ENCODE measurements at regions not wholly inside any gene's neighbourhood (a gene's known extent, or its start where the extent isn't known, plus 50 kb on each side); places are given as distances from the start of the nearest gene placed in this dataset.

- no peak for DNase-seq
These were observed 64.7 kb downstream of the ARRDC4 start for GRCh38 chr15:98025237-98025636.

- DNase-seq, result no peak
These were observed 74.2 kb downstream of the ARRDC4 start for GRCh38 chr15:98034731-98035130.

GRCh38 chr15:98035134-98035533, 74.6 kb downstream of the ARRDC4 start:
- no peak for DNase-seq

- DNase-seq, result no peak
These were observed 75.1 kb downstream of the ARRDC4 start for GRCh38 chr15:98035577-98036010.

GRCh38 chr15:98039596-98039995, 79.1 kb downstream of the ARRDC4 start:
- DNase-seq, result no peak

- DNase-seq, result no peak
These were observed 79.6 kb downstream of the ARRDC4 start for GRCh38 chr15:98040146-98040545.

GRCh38 chr15:98043160-98044014, 82.9 kb downstream of the ARRDC4 start:
- no peak for DNase-seq

- no peak for DNase-seq
These were observed 91.2 kb downstream of the ARRDC4 start for GRCh38 chr15:98051734-98052133.

GRCh38 chr15:98057453-98057852, 97.0 kb downstream of the ARRDC4 start:
- no peak for DNase-seq

- no peak for DNase-seq
These were observed 102.4 kb downstream of the ARRDC4 start for GRCh38 chr15:98062869-98063268.

GRCh38 chr15:98063315-98063714, 102.8 kb downstream of the ARRDC4 start:
- no peak for DNase-seq

GRCh38 chr15:98063871-98064270, 103.4 kb downstream of the ARRDC4 start:
- DNase-seq, result no peak

GRCh38 chr15:98067339-98067738, 106.8 kb downstream of the ARRDC4 start:
- DNase-seq, result no peak

GRCh38 chr15:98069256-98069655, 108.8 kb downstream of the ARRDC4 start:
- no peak for DNase-seq

- no peak for DNase-seq
These were observed 109.6 kb downstream of the ARRDC4 start for GRCh38 chr15:98070137-98070536.

- no peak for DNase-seq
These were observed 111.3 kb downstream of the ARRDC4 start for GRCh38 chr15:98071786-98072185.

GRCh38 chr15:98075441-98075840, 114.9 kb downstream of the ARRDC4 start:
- no peak for DNase-seq

GRCh38 chr15:98076021-98076816, 115.7 kb downstream of the ARRDC4 start:
- DNase-seq, result no peak

- no peak for DNase-seq
These were observed 116.7 kb downstream of the ARRDC4 start for GRCh38 chr15:98077186-98077585.

- no peak for DNase-seq
These were observed 120.3 kb downstream of the ARRDC4 start for GRCh38 chr15:98080791-98081190.

GRCh38 chr15:98083203-98083910, 122.9 kb downstream of the ARRDC4 start:
- no peak for DNase-seq

GRCh38 chr15:98085003-98085639, 124.6 kb downstream of the ARRDC4 start:
- DNase-seq, result no peak

Measured in DMS79 (cell line).